HL-60 (cell line): ENCODE measurements at regions not wholly inside any gene's neighbourhood (a gene's known extent, or its start where the extent isn't known, plus 50 kb on each side); places are given as distances from the start of the nearest gene placed in this dataset.

Experiments used
- DNase-seq, 2 experiments: peaks; one replicate each; pipeline ENCODE4 v3.0.0-alpha.2; 2010 to 2020; ENCODE audit warnings: low read depth in 1 of 2, low spot score in 1 of 2
- H3K27ac ChIP-seq: fragments of 250-450 bp; sonication (Bioruptor Pico); replicated peaks from 2 replicates; pipeline ENCODE4 v1.5.1; 2020; ENCODE audit warnings: mild to moderate bottlenecking, moderate library complexity
- H3K27me3 ChIP-seq: fragments of 250-450 bp; sonication (Bioruptor Pico); 2 replicates; pipeline ENCODE4 v1.5.1; 2021; ENCODE audit warnings: mild to moderate bottlenecking, moderate library complexity; ENCODE audit not compliant: insufficient read depth, poor library complexity, severe bottlenecking
- H3K4me3 ChIP-seq: replicated peaks from 2 replicates; pipeline ENCODE4 v1.5.1; 2011; ENCODE audit warnings: mild to moderate bottlenecking, control low read depth, low read length; ENCODE audit not compliant: insufficient read depth
- CTCF ChIP-seq: IDR thresholded peaks from one replicate; pipeline ENCODE4 v1.5.1; 2011; ENCODE audit warnings: low read length, control low read depth, inconsistent platforms; ENCODE audit not compliant: insufficient read depth
- GABPA ChIP-seq: IDR thresholded peaks from 2 replicates; pipeline ENCODE4 v1.6.1; 2012; ENCODE audit warnings: low read depth
- POLR2AphosphoS5 ChIP-seq: IDR thresholded peaks from 2 replicates; pipeline ENCODE4 v1.6.1; 2012; ENCODE audit warnings: low read depth
- REST ChIP-seq: IDR thresholded peaks from 2 replicates; pipeline ENCODE4 v1.6.1; 2012; ENCODE audit warnings: low read depth; ENCODE audit not compliant: insufficient replicate concordance
- SPI1 ChIP-seq: IDR thresholded peaks from 2 replicates; pipeline ENCODE4 v1.6.1; 2012; ENCODE audit warnings: low read depth, mild to moderate bottlenecking, borderline replicate concordance

DNA sequence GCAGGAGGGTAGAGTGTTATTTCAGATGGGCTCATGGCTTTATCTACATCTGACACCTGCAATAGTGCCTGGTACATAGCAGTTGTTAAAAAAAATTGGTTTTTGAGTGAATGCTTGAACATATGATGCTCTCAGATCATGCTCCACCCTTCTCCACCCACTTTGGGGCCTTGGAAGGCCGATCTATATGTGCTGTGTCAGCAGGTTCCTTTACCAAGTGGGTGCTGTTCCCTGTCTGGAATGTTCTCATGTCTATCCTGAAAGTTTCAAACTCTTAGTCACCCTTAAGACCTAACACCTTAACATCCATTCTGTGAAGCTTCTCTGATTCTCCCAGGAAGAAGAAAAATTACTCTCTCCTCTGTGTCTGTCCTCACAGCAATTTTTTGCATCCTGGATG, 556.3 kb upstream of the TBX3 start:
- Histone ChIP-seq H3K4me3 (no peak overlapping the region), H3K27ac (no peak overlapping the region), H3K27me3 (no peaks in the 10 kb centered on the region)
- DNase-seq: no peak
- no peak for TF ChIP-seq SPI1
- TF ChIP-seq GABPA: no peak
- TF ChIP-seq REST: no peak
- no peak for TF ChIP-seq POLR2AphosphoS5
- no peak for TF ChIP-seq CTCF

DNA sequence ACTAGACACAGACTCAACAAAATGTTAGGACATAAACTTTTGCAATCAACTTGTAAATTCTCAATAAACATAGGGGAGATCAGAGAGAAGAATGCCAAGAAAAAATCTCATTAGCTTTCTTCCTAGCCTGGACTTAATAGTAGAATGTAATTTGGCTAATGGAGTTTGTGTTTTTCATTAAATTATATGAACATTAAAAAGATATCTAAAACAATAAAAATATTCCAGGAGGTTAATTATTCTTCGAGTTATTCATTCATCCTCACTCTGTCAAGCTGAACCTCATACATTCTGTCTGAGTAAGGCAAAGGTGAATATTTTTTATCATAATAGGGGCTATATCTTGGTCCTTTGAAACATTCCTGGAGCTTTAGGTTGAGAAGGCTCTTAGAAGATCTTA, 551.9 kb upstream of the TBX3 start:
- Histone ChIP-seq H3K27ac (no peak overlapping the region), H3K27me3 (no peaks in the 10 kb centered on the region), H3K4me3 (no peak overlapping the region)
- TF ChIP-seq SPI1 (no peak), POLR2AphosphoS5 (no peak), CTCF (no peak), GABPA (no peak), REST (no peak)
- no peak for DNase-seq

GRCh38 chr12:115233891-115234543, 550.0 kb upstream of the TBX3 start:
- no peak for DNase-seq
- TF ChIP-seq GABPA (no peak), SPI1 (no peak), POLR2AphosphoS5 (no peak), REST (no peak), CTCF (no peak)
- no peaks in the 10 kb centered on the region for H3K27me3 ChIP-seq

More at GRCh38 chr12:115233891-115234543, 550.0 kb upstream of the TBX3 start:
- Histone ChIP-seq H3K27ac (no peak overlapping the region), H3K4me3 (no peak overlapping the region)
